GM19351 (cell line): ENCODE measurements at regions not wholly inside any gene's neighbourhood (a gene's known extent, or its start where the extent isn't known, plus 50 kb on each side); places are given as distances from the start of the nearest gene placed in this dataset.

Experiments
- ATAC-seq: cut with Tn5 transposase; IDR thresholded peaks from one replicate; pipeline ENCODE4 v1.9.1; 2021; ENCODE audit warnings: mild to moderate bottlenecking, moderate library complexity; ENCODE audit not compliant: unreplicated experiment

DNA sequence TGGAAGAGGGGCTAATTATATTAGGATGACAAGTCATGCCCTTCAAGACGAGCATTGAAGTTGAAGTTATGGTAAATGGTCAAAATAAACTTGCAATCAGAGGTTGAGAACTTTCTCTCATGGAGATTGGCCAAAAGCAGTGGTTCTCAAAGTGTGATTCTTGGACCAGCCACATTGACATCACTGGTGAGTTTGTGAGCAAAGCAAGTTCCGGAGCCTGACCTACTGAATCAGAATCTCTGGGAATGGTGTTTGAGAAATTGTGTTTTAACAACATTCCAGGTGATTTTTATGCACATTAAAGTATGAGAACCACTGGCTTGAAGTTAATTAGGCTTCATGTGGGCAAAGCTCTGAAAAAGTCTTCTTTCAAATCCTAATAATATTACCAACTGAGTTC is 403.5 kb downstream of the ZSWIM6 start:
- ATAC-seq, result no peak

GRCh38 chr5:61735995-61736394 is 403.9 kb downstream of the ZSWIM6 start:
- ATAC-seq, result no peak

GRCh38 chr5:61737301-61737963 is 405.4 kb downstream of the ZSWIM6 start:
- ATAC-seq, result no peak

DNA sequence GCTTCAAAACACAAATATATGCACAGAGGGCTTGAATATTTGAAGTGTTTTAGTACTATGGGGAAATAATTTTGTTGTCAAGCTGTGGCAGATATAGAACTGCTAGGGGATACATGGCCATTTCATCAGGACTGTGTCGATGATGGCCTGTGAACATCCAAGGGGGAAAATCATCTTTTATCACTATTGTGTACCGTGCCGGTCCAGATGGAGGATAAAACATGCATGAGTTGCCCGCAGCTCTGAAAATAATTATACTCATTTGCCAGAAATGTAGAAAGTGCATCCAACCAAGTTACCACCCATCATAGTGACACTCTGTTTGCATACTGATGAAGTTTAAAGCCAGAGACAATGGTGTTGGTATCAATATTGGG is 405.9 kb downstream of the ZSWIM6 start:
- ATAC-seq, result no peak

DNA sequence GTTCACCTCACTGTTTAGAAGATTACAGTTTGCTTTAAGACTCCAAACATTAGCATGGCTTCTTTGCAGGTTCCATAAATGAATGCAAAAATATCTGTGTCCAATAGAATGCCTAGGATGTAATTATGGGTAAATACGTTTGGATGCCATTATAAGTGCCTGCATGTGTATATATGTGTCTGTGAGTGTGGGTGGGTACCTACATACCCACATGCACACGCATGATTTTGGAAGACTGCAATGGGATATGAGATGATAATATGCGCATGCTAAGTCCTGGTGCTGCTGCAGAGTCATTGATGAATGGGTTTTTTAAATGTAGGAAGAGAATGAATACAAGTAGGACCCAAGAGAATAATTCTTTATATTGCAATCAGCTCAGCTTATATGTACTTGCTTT is 406.4 kb downstream of the ZSWIM6 start:
- no peak for ATAC-seq

DNA sequence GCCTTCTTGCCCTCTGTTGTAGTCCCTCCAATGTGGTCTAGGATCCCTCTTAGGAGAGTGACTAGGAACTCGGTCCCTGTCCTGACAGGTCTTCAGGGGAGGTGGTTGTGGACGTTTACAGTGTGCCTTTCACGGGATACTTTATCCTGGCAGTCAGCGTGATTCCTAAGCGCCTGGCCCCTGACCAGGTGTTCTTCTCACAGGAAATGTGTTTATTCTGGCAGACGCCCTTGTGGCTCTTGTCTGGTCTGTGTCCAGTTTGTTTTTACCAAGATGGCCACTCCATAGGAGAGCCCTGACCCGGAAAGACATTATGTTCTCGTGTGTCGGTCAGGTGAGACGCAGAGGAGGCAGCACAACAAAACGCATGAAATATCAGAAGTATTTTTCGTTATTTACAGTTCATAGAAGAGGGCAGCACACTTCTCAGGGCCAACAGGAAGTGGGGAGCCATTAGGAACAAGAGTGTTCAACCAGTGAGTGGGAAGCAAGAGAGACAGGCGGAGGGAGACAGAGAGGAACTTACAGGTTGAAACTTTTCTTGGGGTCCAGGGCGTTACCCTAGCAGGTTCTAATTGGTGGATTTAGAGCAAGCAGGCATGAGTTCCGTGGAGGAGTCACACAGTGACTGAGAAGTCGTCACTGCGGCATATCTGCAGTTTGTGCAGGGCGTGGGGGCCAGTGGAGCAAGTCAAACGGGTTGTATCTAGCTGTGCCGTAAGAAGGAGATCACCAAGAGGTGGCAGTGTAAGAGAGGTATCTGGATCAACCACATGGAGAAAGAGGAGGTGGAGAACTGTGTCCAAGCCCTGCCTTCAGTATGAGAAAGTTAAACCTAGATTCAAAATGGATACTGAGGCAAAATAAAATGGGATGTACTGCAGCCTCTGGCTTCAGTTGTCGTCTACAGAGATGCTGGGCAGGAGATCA is 412.9 kb downstream of the ZSWIM6 start:
- no peak for ATAC-seq

DNA sequence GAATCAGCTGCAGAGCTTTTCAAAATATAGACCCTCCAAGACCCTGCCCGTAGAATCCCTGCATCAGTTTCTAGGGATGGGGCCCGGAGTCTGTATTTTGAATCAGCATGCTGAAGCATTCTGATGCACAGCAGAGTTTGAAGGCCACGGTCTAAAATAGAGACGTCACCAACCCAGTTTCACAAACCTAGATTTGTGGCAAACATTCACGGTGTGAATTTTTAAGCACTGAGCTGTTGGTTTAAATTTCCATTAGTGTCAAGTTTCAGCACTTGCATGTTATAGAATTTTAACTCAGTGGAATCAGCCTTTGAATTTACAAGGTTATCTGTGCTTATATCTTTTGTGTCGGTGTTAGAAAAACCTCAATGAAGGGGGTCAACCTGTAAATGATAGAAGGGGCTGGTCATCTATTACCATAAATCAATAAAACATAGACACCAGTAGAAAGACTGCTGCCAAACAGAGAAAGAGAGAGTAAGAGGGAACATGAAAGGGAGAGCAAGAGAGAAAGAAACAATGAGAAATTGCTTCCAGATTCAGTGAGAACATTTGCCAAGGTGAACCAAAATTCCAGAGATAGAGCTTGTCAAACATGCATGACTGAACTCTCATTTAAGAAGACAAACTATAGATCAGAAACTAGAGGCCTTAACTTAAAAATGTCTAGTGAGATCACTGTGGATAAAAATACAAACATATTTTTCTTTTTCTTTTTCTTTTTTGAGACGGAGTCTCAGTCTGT is 414.9 kb downstream of the ZSWIM6 start:
- ATAC-seq, result no peak

- ATAC-seq, result no peak
These were observed 416.1 kb downstream of the ZSWIM6 start for GRCh38 chr5:61748121-61748520.

GRCh38 chr5:61748651-61749050 is 416.6 kb downstream of the ZSWIM6 start:
- no peak for ATAC-seq

GRCh38 chr5:61752588-61752987 is 420.5 kb downstream of the ZSWIM6 start:
- ATAC-seq, result no peak

- no peak for ATAC-seq
These were observed 422.7 kb downstream of the ZSWIM6 start for GRCh38 chr5:61754792-61755191.

- no peak for ATAC-seq
These were observed 423.7 kb downstream of the ZSWIM6 start for GRCh38 chr5:61755726-61756222.

- ATAC-seq, result no peak
These were observed 426.7 kb downstream of the ZSWIM6 start for GRCh38 chr5:61758711-61759110.

DNA sequence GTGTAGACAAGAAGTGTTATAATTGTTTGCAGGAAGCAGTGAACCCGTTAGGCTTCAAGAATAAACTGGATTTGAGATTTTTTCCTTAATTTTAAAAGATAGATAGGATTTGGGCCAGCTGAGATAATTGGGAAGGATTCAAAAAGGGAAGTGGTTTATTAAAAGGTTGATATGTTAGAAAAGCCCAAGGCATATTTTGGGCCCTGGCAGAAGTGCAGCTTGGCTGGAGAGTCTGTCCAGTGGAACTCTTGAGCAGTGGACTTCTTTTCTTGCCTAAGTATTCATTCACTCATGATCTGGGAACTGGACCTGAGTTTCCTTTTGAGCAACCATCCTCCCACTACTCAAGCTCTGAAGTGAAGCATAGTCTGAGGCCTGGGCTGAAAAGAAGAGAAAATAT is 433.4 kb downstream of the ZSWIM6 start:
- no peak for ATAC-seq

DNA sequence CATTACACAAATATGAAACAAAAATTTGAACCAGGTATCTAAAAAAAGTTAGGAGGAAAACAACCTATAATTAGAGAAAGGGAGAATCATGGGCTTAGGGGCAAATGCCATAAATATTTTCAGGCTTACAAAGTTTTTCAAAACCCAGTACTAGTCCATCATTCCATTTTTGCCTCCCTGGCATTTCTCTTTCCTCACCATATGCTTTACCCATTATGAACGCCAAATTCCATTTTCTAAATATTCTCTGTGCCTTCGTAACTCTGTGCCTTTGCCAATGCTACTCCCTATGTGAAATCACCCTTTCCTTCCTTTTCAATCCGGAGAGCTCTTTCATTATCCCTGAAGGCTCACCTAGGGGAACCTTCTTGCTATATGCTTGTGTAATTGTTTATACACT is 434.1 kb downstream of the ZSWIM6 start:
- ATAC-seq, result no peak

DNA sequence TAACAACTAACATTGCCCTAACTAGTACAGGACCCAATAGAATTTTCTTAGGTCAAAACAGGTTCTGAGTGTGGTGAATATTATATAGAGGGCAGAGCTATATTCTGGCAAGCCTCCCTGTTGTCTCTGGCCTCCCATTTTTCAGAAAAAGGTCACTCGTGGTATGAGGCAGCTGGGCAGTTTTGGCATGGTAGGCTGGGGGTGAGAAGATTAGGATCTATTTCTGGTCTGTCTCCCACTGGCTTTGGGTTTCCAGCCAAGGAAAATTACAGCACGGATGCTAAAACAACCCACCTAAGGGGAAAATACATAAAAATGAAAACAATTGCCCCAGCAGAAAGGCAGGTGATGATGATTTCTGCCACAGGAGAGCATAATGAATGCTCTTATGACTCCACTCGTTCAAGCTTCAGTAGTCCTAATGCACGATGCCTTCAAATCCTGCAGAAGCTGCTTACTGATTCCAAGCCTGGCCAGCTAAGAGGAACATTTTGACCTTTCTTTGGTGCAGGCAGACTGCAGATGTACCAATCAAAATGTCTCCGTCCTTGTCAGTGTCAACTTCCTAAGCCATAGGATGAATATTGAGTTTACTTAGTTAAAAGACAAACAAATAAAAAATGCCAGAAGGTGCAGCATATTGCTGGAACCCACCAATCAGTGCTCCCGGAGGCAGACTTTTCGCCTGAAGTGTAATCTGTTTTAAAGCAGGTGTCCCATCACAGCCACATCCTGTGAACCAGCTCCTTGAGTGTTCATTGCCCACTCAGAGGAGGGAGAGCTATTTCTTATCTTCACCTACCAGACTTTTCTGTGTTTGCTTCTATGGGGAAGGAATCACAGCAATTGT is 435.4 kb downstream of the ZSWIM6 start:
- no peak for ATAC-seq

GRCh38 chr5:61768692-61769281 is 436.7 kb downstream of the ZSWIM6 start:
- ATAC-seq, result peak; percentile 100

GRCh38 chr5:61771062-61771461 is 439.0 kb downstream of the ZSWIM6 start:
- no peak for ATAC-seq

GRCh38 chr5:61771808-61772207 is 439.8 kb downstream of the ZSWIM6 start:
- no peak for ATAC-seq

GRCh38 chr5:61775901-61776300 is 443.8 kb downstream of the ZSWIM6 start:
- no peak for ATAC-seq
